ENCODE measurements at regions not wholly inside any gene's neighbourhood (a gene's known extent, or its start where the extent isn't known, plus 50 kb on each side); places are given as distances from the start of the nearest gene placed in this dataset.

GRCh38 chr12:67073336-67073735 is 195.8 kb upstream of the CAND1 start:
- no peaks in the 10 kb centered on the region for H3K79me2 ChIP-seq (ENCODE audit: insufficient read depth, low read length)
- no peak overlapping the region for H3K4me2 ChIP-seq (ENCODE audit: insufficient read depth, insufficient read length, low read length)
- H3K23ac ChIP-seq (ENCODE audit: insufficient read length, low read depth, low read length) = no peak overlapping the region
- no peaks in the 10 kb centered on the region; the same call in 1 of the 2 replicates for H3K4me1 ChIP-seq (ENCODE audit: insufficient read depth, low read length)
- no peak overlapping the region for H3K56ac ChIP-seq (ENCODE audit: insufficient read length, low read depth, low read length)
- H3K23me2 ChIP-seq (ENCODE audit: insufficient read length, low read depth, low read length, poor library complexity, severe bottlenecking) = peaks cover 4% of the 10 kb centered on the region
- no CpG with 5 or more reads among the region's 1 CpG for WGBS (ENCODE audit: extremely low coverage, insufficient read length, low lambda C conversion rate)
- no peak overlapping the region for H2BK120ac ChIP-seq (ENCODE audit: low read depth, low read length, poor library complexity, severe bottlenecking)
- no peaks in the 10 kb centered on the region; the same call in 1 of the 2 replicates for H3K27me3 ChIP-seq (ENCODE audit: insufficient read depth, low read length)
- TF ChIP-seq CTCF (conservative IDR thresholded peaks at IDR 0.05) = no peak
- no peak for DNase-seq
- H2AFZ ChIP-seq (ENCODE audit: low read length) = no peak overlapping the region
- H2BK15ac ChIP-seq (ENCODE audit: low read depth, low read length) = no peak overlapping the region
- H3K79me1 ChIP-seq (ENCODE audit: insufficient read depth, low read depth, low read length, poor library complexity, severe bottlenecking) = no peaks in the 10 kb centered on the region
- H4K20me1 ChIP-seq (ENCODE audit: control insufficient read depth, insufficient read depth, insufficient read length) = no peaks in the 10 kb centered on the region
- H3K27ac ChIP-seq (ENCODE audit: insufficient read length, low read depth, low read length) = no peak overlapping the region
- H3K9ac ChIP-seq (ENCODE audit: extremely low read depth, insufficient read length, low read length) = no peak overlapping the region
- no peak overlapping the region for H3K18ac ChIP-seq (ENCODE audit: insufficient read length, low read depth, low read length)
- no peak overlapping the region for H4K8ac ChIP-seq (replicated peaks; ENCODE audit: insufficient read length, low read depth, low read length)
- H3T11ph ChIP-seq (ENCODE audit: low read length) = no peak overlapping the region
- no peak overlapping the region for H3K14ac ChIP-seq (ENCODE audit: insufficient read depth, low read length)
- Mint-ChIP-seq H3K27ac (no peak overlapping the region), H3K9me3 (no peaks in the 10 kb centered on the region; a peak in 1 of 5 replicates), H3K27me3 (ENCODE audit: low read depth) (peaks cover 19% of the 10 kb centered on the region), H3K4me3 (no peak overlapping the region), H3K36me3 (ENCODE audit: insufficient read depth in 1 of 3, low read depth in 3 of 3) (no peaks in the 10 kb centered on the region), H3K4me1 (peaks cover 11 to 12% of the 10 kb centered on the region in 2 experiments)
- H2BK5ac ChIP-seq (ENCODE audit: insufficient read length, low read length) = no peak overlapping the region
- H4K5ac ChIP-seq (ENCODE audit: insufficient read length, low read depth, low read length) = no peak overlapping the region
- H4K91ac ChIP-seq (ENCODE audit: insufficient read length, low read depth, low read length) = no peak overlapping the region
- H2BK12ac ChIP-seq (ENCODE audit: insufficient read length, low read depth, low read length) = no peak overlapping the region
- H2AK5ac ChIP-seq (ENCODE audit: insufficient read length, low read length) = no peak overlapping the region
- no peak overlapping the region for H3K4ac ChIP-seq (ENCODE audit: low read depth, low read length)
- no peaks in the 10 kb centered on the region for H3K9me3 ChIP-seq (ENCODE audit: control insufficient read depth, low read depth, low read length)
- H2BK20ac ChIP-seq (ENCODE audit: low read depth, low read length, poor library complexity, severe bottlenecking) = no peak overlapping the region
